Liver (tissue), 8 donors: ENCODE measurements at regions not wholly inside any gene's neighbourhood (a gene's known extent, or its start where the extent isn't known, plus 50 kb on each side); places are given as distances from the start of the nearest gene placed in this dataset.

Experiments used
- DNase-seq: peaks from one replicate; pipeline ENCODE4 v3.0.0-alpha.2; 2017; ENCODE audit warnings: low spot score
- H3K27ac ChIP-seq, 2 donors: one replicate each; pipeline ENCODE4 v1.7.0; 2013; ENCODE audit warnings: inconsistent platforms in 2 of 2, low read length in 2 of 2, control low read depth in 1 of 2, low read depth in 1 of 2, mild to moderate bottlenecking in 1 of 2
- H3K27me3 ChIP-seq, 4 donors: one replicate each; pipeline versions ENCODE4 v1.6.1 to v1.7.0; 2013; ENCODE audit warnings: low read length in 3 of 4, inconsistent platforms in 1 of 4, mild to moderate bottlenecking in 1 of 4, moderate library complexity in 1 of 4; ENCODE audit not compliant: control insufficient read depth in 4 of 4, insufficient read depth in 4 of 4
- H3K36me3 ChIP-seq, 4 donors: one replicate each; pipeline versions ENCODE4 v1.6.1 to v1.7.0; 2013; ENCODE audit warnings: low read length in 3 of 4, mild to moderate bottlenecking in 3 of 4, low read depth in 1 of 4, moderate library complexity in 1 of 4; ENCODE audit not compliant: control insufficient read depth in 4 of 4, insufficient read depth in 3 of 4
- H3K4me1 ChIP-seq, 4 donors: one replicate each; pipeline versions ENCODE4 v1.6.1 to v1.7.0; 2013; ENCODE audit warnings: low read length in 3 of 4, mild to moderate bottlenecking in 3 of 4, moderate library complexity in 1 of 4; ENCODE audit not compliant: control insufficient read depth in 4 of 4, insufficient read depth in 4 of 4
- H3K4me3 ChIP-seq, 3 donors: one replicate each; pipeline versions ENCODE4 v1.6.1 to v1.7.0; 2013; ENCODE audit warnings: low read length in 3 of 3, control low read depth in 1 of 3, low read depth in 1 of 3, mild to moderate bottlenecking in 1 of 3
- H3K9ac ChIP-seq, 2 donors: one replicate each; pipeline ENCODE4 v1.7.0; 2013; ENCODE audit warnings: low read length in 2 of 2, mild to moderate bottlenecking in 2 of 2, moderate library complexity in 2 of 2, control low read depth in 1 of 2, low read depth in 1 of 2
- H3K9me3 ChIP-seq, 4 donors: one replicate each; pipeline versions ENCODE4 v1.6.1 to v1.7.0; 2013; ENCODE audit warnings: low read length in 3 of 4; ENCODE audit not compliant: control insufficient read depth in 4 of 4
- ATF3 ChIP-seq: IDR thresholded peaks from 2 replicates; pipeline ENCODE4 v1.6.1; 2016; ENCODE audit warnings: antibody characterized with exemption
- CTCF ChIP-seq: fragments of 150-350 bp; IDR thresholded peaks from 2 replicates; pipeline ENCODE4 v1.5.1; 2017; ENCODE audit warnings: improper control_type of control experiment, low read depth, low read length; ENCODE audit not compliant: missing input control
- EGR1 ChIP-seq, 2 donors: IDR thresholded peaks; 2 replicates each; pipeline ENCODE4 v1.6.1; 2016 to 2018; ENCODE audit warnings: antibody characterized with exemption in 2 of 2, low read depth in 2 of 2
- FOXA1 ChIP-seq: IDR thresholded peaks from 2 replicates; pipeline ENCODE4 v1.6.1; 2016; ENCODE audit warnings: antibody characterized with exemption
- GABPA ChIP-seq, 2 donors: IDR thresholded peaks in 1 of 2; conservative IDR thresholded peaks in 1 of 2; 2 replicates each; pipeline ENCODE4 v1.6.1; 2016; ENCODE audit warnings: antibody characterized with exemption in 2 of 2, mild to moderate bottlenecking in 1 of 2, moderate library complexity in 1 of 2
- HNF4A ChIP-seq, 2 donors: conservative IDR thresholded peaks; 2 replicates each; pipeline ENCODE4 v1.6.1; 2016; ENCODE audit warnings: antibody characterized with exemption in 2 of 2, mild to moderate bottlenecking in 2 of 2
- HNF4G ChIP-seq: IDR thresholded peaks from 2 replicates; pipeline ENCODE4 v1.6.1; 2016; ENCODE audit warnings: antibody characterized with exemption
- NR2F2 ChIP-seq: IDR thresholded peaks from 2 replicates; pipeline ENCODE4 v1.6.1; 2016; ENCODE audit warnings: antibody characterized with exemption
- RAD21 ChIP-seq, 2 donors: IDR thresholded peaks; 2 replicates each; pipeline ENCODE4 v1.6.1; 2016; ENCODE audit warnings: antibody characterized with exemption in 2 of 2, mild to moderate bottlenecking in 2 of 2
- REST ChIP-seq: IDR thresholded peaks from 2 replicates; pipeline ENCODE4 v1.6.1; 2016; ENCODE audit warnings: antibody characterized with exemption, mild to moderate bottlenecking
- RXRA ChIP-seq, 2 donors: IDR thresholded peaks; 2 replicates each; pipeline ENCODE4 v1.6.1; 2017 to 2018; ENCODE audit warnings: antibody characterized with exemption in 2 of 2, mild to moderate bottlenecking in 1 of 2
- SP1 ChIP-seq: IDR thresholded peaks from 2 replicates; pipeline ENCODE4 v1.6.1; 2018; ENCODE audit warnings: antibody characterized with exemption, mild to moderate bottlenecking
- TAF1 ChIP-seq: conservative IDR thresholded peaks from 2 replicates; pipeline ENCODE4 v1.6.1; 2016; ENCODE audit warnings: antibody characterized with exemption, mild to moderate bottlenecking
- YY1 ChIP-seq: IDR thresholded peaks from 2 replicates; pipeline ENCODE4 v1.6.1; 2016; ENCODE audit warnings: antibody characterized with exemption, mild to moderate bottlenecking
- WGBS: extraction: QIAGEN DNeasy Blood & Tissue Kit; methylation state at CpG from one replicate; pipeline ENCODE4 v1.1.7; 2013; 5-methylcytosine and 5-hydroxymethylcytosine counted together
- donor health status: healthy.
- donor health status: healthy.
- donor health status: healthy.
- donor health status: healthy.
- donor health status: healthy.

GRCh38 chr11:69996451-69996850, 81.7 kb upstream of the ANO1 start (continued):
- no peak for TF ChIP-seq CTCF
- no peak for TF ChIP-seq RXRA (IDR thresholded peaks at IDR 0.05)
- no peak for TF ChIP-seq NR2F2

GRCh38 chr11:69997352-69997751, 80.8 kb upstream of the ANO1 start:
- Histone ChIP-seq H3K27me3 (no peaks in the 10 kb centered on the region), H3K4me3 (no peak overlapping the region), H3K9me3 (no peaks in the 10 kb centered on the region), H3K36me3 (no peaks in the 10 kb centered on the region), H3K27ac (no peak overlapping the region), H3K9ac (no peak overlapping the region), H3K4me1 (peaks cover 7 to 25% (median 20%) of the 10 kb centered on the region in 4 donors)
- DNase-seq, result no peak
- 57% methylated on average over 8 of the region's 8 CpGs for WGBS
- TF ChIP-seq YY1 (no peak), CTCF (no peak), SP1 (no peak), RAD21 (IDR thresholded peaks at IDR 0.05) (no peak), NR2F2 (no peak), FOXA1 (no peak), REST (no peak), TAF1 (no peak), EGR1 (IDR thresholded peaks at IDR 0.05; ENCODE audit: low read depth in 2 of 2) (no peak), HNF4G (no peak), RXRA (IDR thresholded peaks at IDR 0.05) (no peak), GABPA (IDR thresholded peaks at IDR 0.05 in 1 of 2, conservative IDR thresholded peaks at IDR 0.05 in 1 of 2) (no peak), ATF3 (no peak), HNF4A (conservative IDR thresholded peaks at IDR 0.05) (no peak)

GRCh38 chr11:69999721-70000120, 78.4 kb upstream of the ANO1 start:
- WGBS, result 30% methylated on average over 3 of the region's 3 CpGs
- Histone ChIP-seq H3K36me3 (no peaks in the 10 kb centered on the region), H3K9ac (no peak overlapping the region), H3K27me3 (no peaks in the 10 kb centered on the region), H3K4me3 (no peak overlapping the region), H3K4me1 (peaks cover 0 to 10% (median 4%) of the 10 kb centered on the region in 4 donors), H3K27ac (no peak overlapping the region), H3K9me3 (no peaks in the 10 kb centered on the region)
- TF ChIP-seq CTCF (no peak), RAD21 (IDR thresholded peaks at IDR 0.05) (peak in 1 of 2 donors; percentile 8), FOXA1 (no peak), YY1 (no peak), NR2F2 (no peak), ATF3 (no peak), REST (no peak), HNF4A (conservative IDR thresholded peaks at IDR 0.05) (peak in 1 of 2 donors; percentile 10), GABPA (IDR thresholded peaks at IDR 0.05 in 1 of 2, conservative IDR thresholded peaks at IDR 0.05 in 1 of 2) (no peak), TAF1 (no peak), RXRA (IDR thresholded peaks at IDR 0.05) (no peak)
- DNase-seq, result no peak
